PC-9 (cell line): ENCODE measurements at regions not wholly inside any gene's neighbourhood (a gene's known extent, or its start where the extent isn't known, plus 50 kb on each side); places are given as distances from the start of the nearest gene placed in this dataset.
"Not testable (repeated sequence)": the region's sequence is repeated elsewhere in the genome, so short reads cannot be mapped to it uniquely, and the experiment has no call there.

Source experiments
- BruUV-seq: library from RNA; stranded (reverse); fragments of 400-500 nt; replicated peaks from 2 replicates; lab custom pipeline; 2021; lab: Mats Ljungman, UMichigan
- CTCF ChIA-PET: fragments of 300-600 bp; sonication (Branson Sonifier 250); formaldehyde crosslinking; loops from one replicate; lab custom pipeline; 2022; ENCODE audit warnings: antibody characterized with exemption; lab: Charles Lee
- POLR2A ChIA-PET: fragments of 300-600 bp; sonication (Branson Sonifier 250); formaldehyde crosslinking; loops from one replicate; lab custom pipeline; 2022; ENCODE audit warnings: antibody characterized with exemption; ENCODE audit not compliant: unreplicated experiment; lab: Charles Lee
- DNase-seq, 2 experiments: peaks; one replicate each; pipeline versions ENCODE4 v3.0.0 to v3.0.0-alpha.2; 2015 to 2022; ENCODE audit warnings: mixed read lengths in 1 of 2
- H2AFZ ChIP-seq: fragments of 200-600 bp; sonication (generic); 2 replicates; pipeline ENCODE4 v1.8.1; 2017; ENCODE audit warnings: antibody characterized with exemption
- H3F3A ChIP-seq: fragments of 200-600 bp; sonication (generic); 2 replicates; pipeline ENCODE4 v1.8.1; 2017; ENCODE audit warnings: antibody characterized with exemption, mild to moderate bottlenecking, low read depth; ENCODE audit not compliant: insufficient read depth
- H3K27ac ChIP-seq: fragments of 200-600 bp; sonication (generic); 2 replicates; pipeline ENCODE4 v1.6.1; 2016; ENCODE audit warnings: mixed run types
- H3K27me3 ChIP-seq: fragments of 200-600 bp; sonication (generic); 2 replicates; pipeline ENCODE4 v1.6.1; 2016; ENCODE audit warnings: low read depth, mixed run types; ENCODE audit not compliant: insufficient read depth
- H3K36me3 ChIP-seq: fragments of 200-600 bp; sonication (generic); 2 replicates; pipeline ENCODE4 v1.6.1; 2016; ENCODE audit warnings: low read depth, mixed run types
- H3K4me1 ChIP-seq: fragments of 200-600 bp; sonication (generic); replicated peaks from 2 replicates; pipeline ENCODE4 v1.6.1; 2016; ENCODE audit warnings: mixed run types; ENCODE audit not compliant: insufficient read depth
- H3K4me2 ChIP-seq: fragments of 200-600 bp; sonication (generic); 2 replicates; pipeline ENCODE4 v1.6.1; 2017; ENCODE audit warnings: mixed run types
- H3K4me3 ChIP-seq: fragments of 200-600 bp; sonication (generic); 2 replicates; pipeline ENCODE4 v1.6.1; 2016; ENCODE audit warnings: mixed run types
- H3K79me2 ChIP-seq: fragments of 200-600 bp; sonication (generic); 2 replicates; pipeline ENCODE4 v1.6.1; 2017; ENCODE audit warnings: low read depth, mixed run types
- H3K9me2 ChIP-seq: fragments of 200-600 bp; sonication (generic); 2 replicates; pipeline ENCODE4 v1.8.1; 2017; ENCODE audit warnings: mild to moderate bottlenecking; ENCODE audit not compliant: insufficient read depth
- H3K9me3 ChIP-seq: fragments of 200-600 bp; sonication (generic); 2 replicates; pipeline ENCODE4 v1.8.1; 2016; ENCODE audit warnings: low read depth; ENCODE audit not compliant: insufficient read depth
- H4K20me1 ChIP-seq: fragments of 200-600 bp; sonication (generic); 2 replicates; pipeline ENCODE4 v1.8.1; 2017; ENCODE audit not compliant: insufficient read depth
- CTCF ChIP-seq: fragments of 200-600 bp; sonication (generic); conservative IDR thresholded peaks from 2 replicates; pipeline ENCODE4 v1.6.1; 2017; ENCODE audit warnings: mixed run types, antibody characterized with exemption, mild to moderate bottlenecking, moderate library complexity
- EZH2 ChIP-seq: fragments of 200-600 bp; sonication (generic); IDR thresholded peaks from 2 replicates; pipeline ENCODE4 v1.8.0; 2017; ENCODE audit warnings: antibody characterized with exemption, low read depth
- intact Hi-C: fragments of 100-400 bp; cut with micrococcal nuclease; formaldehyde crosslinking; loops from one replicate; pipeline ENCODE4 v1.10.0; 2022; ENCODE audit not compliant: unreplicated experiment

- Histone ChIP-seq H3K9me3 (no peaks in the 10 kb centered on the region), H3K4me2 (no peak overlapping the region), H3K27me3 (no peaks in the 10 kb centered on the region), H3K27ac (no peak overlapping the region), H3K79me2 (no peaks in the 10 kb centered on the region), H3K36me3 (no peaks in the 10 kb centered on the region), H3K4me3 (no peak overlapping the region), H3K9me2 (no peaks in the 10 kb centered on the region), H3F3A (no peaks in the 10 kb centered on the region), H4K20me1 (no peaks in the 10 kb centered on the region), H3K4me1 (no peaks in the 10 kb centered on the region), H2AFZ (no peak overlapping the region)
- no peak for DNase-seq
- POLR2A ChIA-PET, result no interaction called here
- intact Hi-C loops, result no loop called here
- BruUV-seq, result no TSS peak
- CTCF ChIA-PET, result no interaction called here
- TF ChIP-seq EZH2 (no peak), CTCF (no peak)
Measured at GRCh38 chr11:81190546-81190945, 1543.1 kb downstream of the FAM181B start.

GRCh38 chr11:81187033-81187432 lies 1546.6 kb downstream of the FAM181B start:
- H2AFZ ChIP-seq, H3K9me3 ChIP-seq, H3K27ac ChIP-seq, H3K9me2 ChIP-seq, H3K4me2 ChIP-seq, POLR2A ChIA-PET, DNase-seq, H3K27me3 ChIP-seq, H4K20me1 ChIP-seq, H3K79me2 ChIP-seq, CTCF ChIA-PET, H3K4me1 ChIP-seq, BruUV-seq, H3K36me3 ChIP-seq, H3K4me3 ChIP-seq, H3F3A ChIP-seq, intact Hi-C loops: not testable (repeated sequence)

- no peaks in the 10 kb centered on the region for H3K27me3 ChIP-seq
- POLR2A ChIA-PET, result no interaction called here
- intact Hi-C loops, result no loop called here
- CTCF ChIA-PET, result no interaction called here
- no peaks in the 10 kb centered on the region for H3K79me2 ChIP-seq
- no peaks in the 10 kb centered on the region for H3K9me2 ChIP-seq
- H4K20me1 ChIP-seq, result no peaks in the 10 kb centered on the region
- no peak for DNase-seq
- H3K4me1 ChIP-seq, result no peaks in the 10 kb centered on the region
- no peak overlapping the region for H3K4me3 ChIP-seq
- no peaks in the 10 kb centered on the region for H3K9me3 ChIP-seq
- H3K4me2 ChIP-seq, result no peak overlapping the region
- H3K27ac ChIP-seq, result no peak overlapping the region
- no peak overlapping the region for H2AFZ ChIP-seq
- no peaks in the 10 kb centered on the region for H3F3A ChIP-seq
- BruUV-seq, result no TSS peak
- H3K36me3 ChIP-seq, result no peaks in the 10 kb centered on the region
- no peak for TF ChIP-seq EZH2
- no peak for TF ChIP-seq CTCF
Measured at GRCh38 chr11:81174646-81175330, 1558.9 kb downstream of the FAM181B start.

- BruUV-seq, result no TSS peak
- Histone ChIP-seq H3K4me3 (no peak overlapping the region), H3K79me2 (no peaks in the 10 kb centered on the region), H3K4me1 (no peaks in the 10 kb centered on the region), H3K9me3 (no peaks in the 10 kb centered on the region), H4K20me1 (no peaks in the 10 kb centered on the region), H3K4me2 (no peak overlapping the region), H2AFZ (no peak overlapping the region), H3K27me3 (no peaks in the 10 kb centered on the region), H3K36me3 (no peaks in the 10 kb centered on the region), H3K27ac (no peak overlapping the region), H3K9me2 (no peaks in the 10 kb centered on the region), H3F3A (no peaks in the 10 kb centered on the region)
- ChIA-PET CTCF (no interaction called here), POLR2A (no interaction called here)
- no peak for TF ChIP-seq CTCF
- no peak for TF ChIP-seq EZH2
- DNase-seq, result no peak
- intact Hi-C loops, result no loop called here
Measured at GRCh38 chr11:81165164-81165563, 1568.5 kb downstream of the FAM181B start.
